ENCODE measurements at regions not wholly inside any gene's neighbourhood (a gene's known extent, or its start where the extent isn't known, plus 50 kb on each side); places are given as distances from the start of the nearest gene placed in this dataset.

- Histone ChIP-seq H4K20me1 (ENCODE audit: insufficient read depth) (no peaks in the 10 kb centered on the region), H3K79me2 (ENCODE audit: insufficient read depth) (no peaks in the 10 kb centered on the region), H3F3A (ENCODE audit: insufficient read depth) (no peaks in the 10 kb centered on the region), H3K9me2 (ENCODE audit: insufficient read depth) (no peaks in the 10 kb centered on the region), H3K9ac (no peak overlapping the region), H3K27me3 (replicated peaks; ENCODE audit: insufficient read depth) (no peaks in the 10 kb centered on the region), H3K4me3 (no peak overlapping the region), H3K9me3 (ENCODE audit: low read depth) (no peaks in the 10 kb centered on the region), H3K36me3 (ENCODE audit: low read depth) (no peaks in the 10 kb centered on the region), H3K4me1 (ENCODE audit: insufficient read depth) (no peaks in the 10 kb centered on the region), H2AFZ (no peak overlapping the region), H3K4me2 (ENCODE audit: unreplicated experiment) (no peak overlapping the region), H3K27ac (no peak overlapping the region)
- no peak for TF ChIP-seq EZH2 (IDR thresholded peaks at IDR 0.05; ENCODE audit: insufficient read depth, poor library complexity, severe bottlenecking)
- TF ChIP-seq EZH2phosphoT487 (IDR thresholded peaks at IDR 0.05; ENCODE audit: insufficient read depth, low read depth): no peak
- no peak for DNase-seq
- in situ Hi-C loops (cut with MboI): loop anchor here (25.0 kb wide), 1 partner anchor 98 kb away; no protein-coding TSS in a partner anchor
- WGBS, 2 experiments (ENCODE audit: low coverage in 1 of 2, low lambda C conversion rate in 2 of 2, missing lambda C conversion rate in 2 of 2): 52 to 54% methylated on average over 2 of the region's 2 CpGs
These were observed 56.5 kb upstream of the AMN1 start for GRCh38 chr12:31785318-31785717.

- H4K20me1 ChIP-seq (ENCODE audit: insufficient read depth): no peaks in the 10 kb centered on the region
- no peaks in the 10 kb centered on the region for H3K9me2 ChIP-seq (ENCODE audit: insufficient read depth)
- in situ Hi-C loops (cut with MboI): loop anchor here (25.0 kb wide), 1 partner anchor 97 kb away; no protein-coding TSS in a partner anchor
- H3K4me1 ChIP-seq (ENCODE audit: insufficient read depth): no peaks in the 10 kb centered on the region
- TF ChIP-seq EZH2phosphoT487 (IDR thresholded peaks at IDR 0.05; ENCODE audit: insufficient read depth, low read depth): no peak
- no peak for TF ChIP-seq EZH2 (IDR thresholded peaks at IDR 0.05; ENCODE audit: insufficient read depth, poor library complexity, severe bottlenecking)
- H3K4me3 ChIP-seq: no peak overlapping the region
- H3K9me3 ChIP-seq (ENCODE audit: low read depth): no peaks in the 10 kb centered on the region
- no peaks in the 10 kb centered on the region for H3K27me3 ChIP-seq (replicated peaks; ENCODE audit: insufficient read depth)
- no peaks in the 10 kb centered on the region for H3F3A ChIP-seq (ENCODE audit: insufficient read depth)
- H3K27ac ChIP-seq: no peak overlapping the region
- H3K9ac ChIP-seq: no peak overlapping the region
- 19 to 21% methylated on average over 3 of the region's 3 CpGs for WGBS, 2 experiments (ENCODE audit: low coverage in 1 of 2, low lambda C conversion rate in 2 of 2, missing lambda C conversion rate in 2 of 2)
- H3K36me3 ChIP-seq (ENCODE audit: low read depth): no peaks in the 10 kb centered on the region
- no peaks in the 10 kb centered on the region for H3K79me2 ChIP-seq (ENCODE audit: insufficient read depth)
- DNase-seq: no peak
- H3K4me2 ChIP-seq (ENCODE audit: unreplicated experiment): no peak overlapping the region
- H2AFZ ChIP-seq: no peak overlapping the region
These were observed 55.3 kb upstream of the AMN1 start for GRCh38 chr12:31783996-31784645.

- H4K20me1 ChIP-seq (ENCODE audit: insufficient read depth): no peaks in the 10 kb centered on the region
- TF ChIP-seq EZH2phosphoT487 (IDR thresholded peaks at IDR 0.05; ENCODE audit: insufficient read depth, low read depth): no peak
- TF ChIP-seq EZH2 (IDR thresholded peaks at IDR 0.05; ENCODE audit: insufficient read depth, poor library complexity, severe bottlenecking): no peak
- no peak overlapping the region for H3K4me2 ChIP-seq (ENCODE audit: unreplicated experiment)
- no peaks in the 10 kb centered on the region for H3K9me3 ChIP-seq (ENCODE audit: low read depth)
- H3K36me3 ChIP-seq (ENCODE audit: low read depth): no peaks in the 10 kb centered on the region
- no peaks in the 10 kb centered on the region for H3K27me3 ChIP-seq (replicated peaks; ENCODE audit: insufficient read depth)
- no peak overlapping the region for H2AFZ ChIP-seq
- no peak overlapping the region for H3K4me3 ChIP-seq
- H3K4me1 ChIP-seq (ENCODE audit: insufficient read depth): no peaks in the 10 kb centered on the region
- H3K9me2 ChIP-seq (ENCODE audit: insufficient read depth): no peaks in the 10 kb centered on the region
- H3K27ac ChIP-seq: no peak overlapping the region
- in situ Hi-C loops (cut with MboI): loop anchor here (25.0 kb wide), 1 partner anchor 96 kb away; no protein-coding TSS in a partner anchor
- H3K9ac ChIP-seq: no peak overlapping the region
- no peak for DNase-seq
- no peaks in the 10 kb centered on the region for H3F3A ChIP-seq (ENCODE audit: insufficient read depth)
- no peaks in the 10 kb centered on the region for H3K79me2 ChIP-seq (ENCODE audit: insufficient read depth)
- 57 to 60% methylated on average over 1 of the region's 1 CpG for WGBS, 2 experiments (ENCODE audit: low coverage in 1 of 2, low lambda C conversion rate in 2 of 2, missing lambda C conversion rate in 2 of 2)
These were observed 54.7 kb upstream of the AMN1 start for GRCh38 chr12:31783556-31783955.

GRCh38 chr12:31781894-31782540, 53.2 kb upstream of the AMN1 start:
- no peaks in the 10 kb centered on the region for H3K9me3 ChIP-seq (ENCODE audit: low read depth)
- DNase-seq: no peak
- no peak overlapping the region for H3K9ac ChIP-seq
- H3K36me3 ChIP-seq (ENCODE audit: low read depth): no peaks in the 10 kb centered on the region
- H3K4me1 ChIP-seq (ENCODE audit: insufficient read depth): no peaks in the 10 kb centered on the region
- 60 to 62% methylated on average over 16 to 17 of the region's 17 CpGs for WGBS, 2 experiments (ENCODE audit: low coverage in 1 of 2, low lambda C conversion rate in 2 of 2, missing lambda C conversion rate in 2 of 2)
- no peaks in the 10 kb centered on the region for H3K27me3 ChIP-seq (replicated peaks; ENCODE audit: insufficient read depth)
- no peaks in the 10 kb centered on the region for H3F3A ChIP-seq (ENCODE audit: insufficient read depth)
- no peaks in the 10 kb centered on the region for H4K20me1 ChIP-seq (ENCODE audit: insufficient read depth)
- H2AFZ ChIP-seq: no peak overlapping the region
- no peak overlapping the region for H3K27ac ChIP-seq
- no peaks in the 10 kb centered on the region for H3K79me2 ChIP-seq (ENCODE audit: insufficient read depth)
- H3K9me2 ChIP-seq (ENCODE audit: insufficient read depth): no peaks in the 10 kb centered on the region
- in situ Hi-C loops (cut with MboI): loop anchor here (25.0 kb wide), 1 partner anchor 95 kb away; no protein-coding TSS in a partner anchor
- no peak overlapping the region for H3K4me3 ChIP-seq
- no peak overlapping the region for H3K4me2 ChIP-seq (ENCODE audit: unreplicated experiment)
- TF ChIP-seq EZH2 (IDR thresholded peaks at IDR 0.05; ENCODE audit: insufficient read depth, poor library complexity, severe bottlenecking) (no peak), EZH2phosphoT487 (IDR thresholded peaks at IDR 0.05; ENCODE audit: insufficient read depth, low read depth) (no peak)

Measured in GM23248 (cell line).